Sigmoid colon (tissue), 6 donors: ENCODE measurements at regions not wholly inside any gene's neighbourhood (a gene's known extent, or its start where the extent isn't known, plus 50 kb on each side); places are given as distances from the start of the nearest gene placed in this dataset.

Experiments
- DNase-seq: peaks from one replicate; pipeline ENCODE4 v3.0.0-alpha.2; 2019
- H3K27ac ChIP-seq, 4 donors: fragments of 200-600 bp; sonication (generic); one replicate each; pipeline ENCODE4 v1.5.1; 2016 to 2019; ENCODE audit warnings: mild to moderate bottlenecking in 1 of 4
- H3K27me3 ChIP-seq, 3 donors: fragments of 200-600 bp; sonication (generic); one replicate each; pipeline ENCODE4 v1.5.1; 2019; ENCODE audit warnings: mild to moderate bottlenecking in 1 of 3
- H3K36me3 ChIP-seq, 4 donors: fragments of 200-600 bp; sonication (generic); one replicate each; pipeline ENCODE4 v1.5.1; 2016 to 2019
- H3K4me1 ChIP-seq, 4 donors: fragments of 200-600 bp; sonication (generic); one replicate each; pipeline ENCODE4 v1.5.1; 2017 to 2019
- H3K4me3 ChIP-seq, 4 donors: fragments of 200-600 bp; sonication (generic); one replicate each; pipeline ENCODE4 v1.5.1; 2017 to 2019; ENCODE audit warnings: mild to moderate bottlenecking in 2 of 4, moderate library complexity in 1 of 4
- H3K9me3 ChIP-seq, 4 donors: fragments of 200-600 bp in 3 of 4; sonication (generic) in 3 of 4; one replicate each; pipeline versions ENCODE4 v1.5.1 to v1.6.1; 2013 to 2019
- EP300 ChIP-seq, 4 donors: sonication (generic); formaldehyde crosslinking; IDR thresholded peaks; one replicate each; pipeline ENCODE4 v1.6.1; 2017; ENCODE audit warnings: antibody characterized with exemption in 4 of 4
- POLR2A ChIP-seq, 2 donors: fragments of 450-650 bp; IDR thresholded peaks; one replicate each; pipeline ENCODE4 v1.6.1; 2016; ENCODE audit warnings: antibody characterized with exemption in 2 of 2, mild to moderate bottlenecking in 2 of 2, moderate library complexity in 2 of 2
- POLR2AphosphoS5 ChIP-seq, 4 donors: sonication (generic); formaldehyde crosslinking; IDR thresholded peaks; one replicate each; pipeline ENCODE4 v1.6.1; 2017; ENCODE audit warnings: antibody characterized with exemption in 4 of 4
- WGBS, 2 donors: extraction: QIAGEN DNeasy Blood & Tissue Kit; methylation state at CpG; one replicate each; pipeline ENCODE4 v1.1.7; 2013; 5-methylcytosine and 5-hydroxymethylcytosine counted together
- intact Hi-C: fragments of 100-400 bp; cut with DNase I; formaldehyde crosslinking; loops from one replicate; pipeline ENCODE4 v1.15.1; 2023
- TF ChIP-seq, protein P1 (sequence below), 4 experiments: fragments of 450-650 bp in 3 of 4; fragments of 200-600 bp in 1 of 4; IDR thresholded peaks; one replicate each; pipeline ENCODE4 v1.5.1; 2016 to 2019; ENCODE audit warnings: antibody characterized with exemption in 4 of 4, mild to moderate bottlenecking in 3 of 4, moderate library complexity in 2 of 4
- donor health status: healthy with polysubstance abuse.
- donor health status: healthy.

DNA sequence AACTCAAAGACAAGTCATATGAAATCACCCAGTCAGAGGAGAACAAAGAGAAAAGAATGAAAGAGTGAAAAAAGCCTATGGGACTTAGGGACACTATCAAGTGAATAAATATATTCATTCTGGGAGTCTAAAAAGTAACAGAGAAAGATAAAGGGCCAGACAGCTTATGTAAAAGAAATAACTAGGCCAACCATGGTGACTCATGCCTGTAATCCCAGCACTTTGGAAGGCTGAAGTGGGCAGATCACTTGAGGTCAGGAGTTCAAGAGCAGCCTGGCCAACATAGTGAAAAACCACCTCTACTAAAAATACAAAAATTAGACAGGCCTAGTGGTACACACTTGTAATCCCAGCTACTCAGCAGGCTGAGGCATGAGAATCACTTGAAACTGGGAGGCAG is 154.7 kb upstream of the TMEM106B start:
- H3K9me3 ChIP-seq: peaks cover 0 to 3% (median under 1%) of the 10 kb centered on the region in 4 donors
- no peaks in the 10 kb centered on the region for H3K27me3 ChIP-seq
- no peaks in the 10 kb centered on the region for H3K4me1 ChIP-seq
- H3K27ac ChIP-seq: no peak overlapping the region
- no peaks in the 10 kb centered on the region for H3K36me3 ChIP-seq
- no peak overlapping the region for H3K4me3 ChIP-seq
- intact Hi-C loops: no loop called here
- TF ChIP-seq EP300 (IDR thresholded peaks at IDR 0.05): no peak
- TF ChIP-seq, protein P1, sequence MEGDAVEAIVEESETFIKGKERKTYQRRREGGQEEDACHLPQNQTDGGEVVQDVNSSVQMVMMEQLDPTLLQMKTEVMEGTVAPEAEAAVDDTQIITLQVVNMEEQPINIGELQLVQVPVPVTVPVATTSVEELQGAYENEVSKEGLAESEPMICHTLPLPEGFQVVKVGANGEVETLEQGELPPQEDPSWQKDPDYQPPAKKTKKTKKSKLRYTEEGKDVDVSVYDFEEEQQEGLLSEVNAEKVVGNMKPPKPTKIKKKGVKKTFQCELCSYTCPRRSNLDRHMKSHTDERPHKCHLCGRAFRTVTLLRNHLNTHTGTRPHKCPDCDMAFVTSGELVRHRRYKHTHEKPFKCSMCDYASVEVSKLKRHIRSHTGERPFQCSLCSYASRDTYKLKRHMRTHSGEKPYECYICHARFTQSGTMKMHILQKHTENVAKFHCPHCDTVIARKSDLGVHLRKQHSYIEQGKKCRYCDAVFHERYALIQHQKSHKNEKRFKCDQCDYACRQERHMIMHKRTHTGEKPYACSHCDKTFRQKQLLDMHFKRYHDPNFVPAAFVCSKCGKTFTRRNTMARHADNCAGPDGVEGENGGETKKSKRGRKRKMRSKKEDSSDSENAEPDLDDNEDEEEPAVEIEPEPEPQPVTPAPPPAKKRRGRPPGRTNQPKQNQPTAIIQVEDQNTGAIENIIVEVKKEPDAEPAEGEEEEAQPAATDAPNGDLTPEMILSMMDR (IDR thresholded peaks at IDR 0.05): no peak
- TF ChIP-seq POLR2AphosphoS5 (IDR thresholded peaks at IDR 0.05): no peak
- no peak for TF ChIP-seq POLR2A (IDR thresholded peaks at IDR 0.05)
- no peak for DNase-seq

DNA sequence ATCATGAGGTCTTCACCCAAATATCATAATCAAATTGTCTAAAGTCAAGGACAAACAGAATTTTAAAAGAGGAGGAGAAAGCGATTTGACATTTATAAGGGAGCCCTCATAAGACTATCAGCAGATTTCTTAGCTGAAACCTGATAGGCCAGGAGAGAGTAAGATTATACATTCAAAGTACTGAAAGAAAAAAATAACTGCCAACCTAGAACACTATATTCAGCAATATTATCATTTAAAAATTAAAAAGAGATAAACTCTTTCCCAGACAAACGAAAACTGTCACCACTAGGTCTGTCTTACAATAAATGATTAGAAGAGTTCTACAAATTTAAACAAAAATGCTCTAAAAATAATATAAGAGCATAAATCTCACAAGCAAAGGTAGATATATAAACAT is 154.1 kb upstream of the TMEM106B start:
- WGBS, 2 donors: 82 to 90% methylated on average over 2 of the region's 2 CpGs
- H3K4me1 ChIP-seq: no peaks in the 10 kb centered on the region
- no peak for TF ChIP-seq POLR2A (IDR thresholded peaks at IDR 0.05)
- no peak for TF ChIP-seq POLR2AphosphoS5 (IDR thresholded peaks at IDR 0.05)
- TF ChIP-seq EP300 (IDR thresholded peaks at IDR 0.05): no peak
- TF ChIP-seq, protein P1 (IDR thresholded peaks at IDR 0.05): no peak
- H3K27ac ChIP-seq: no peak overlapping the region
- no peak overlapping the region for H3K4me3 ChIP-seq
- peaks cover 0 to 3% (median under 1%) of the 10 kb centered on the region in 4 donors for H3K9me3 ChIP-seq
- H3K36me3 ChIP-seq: no peaks in the 10 kb centered on the region
- H3K27me3 ChIP-seq: no peaks in the 10 kb centered on the region
- no peak for DNase-seq
- intact Hi-C loops: no loop called here

DNA sequence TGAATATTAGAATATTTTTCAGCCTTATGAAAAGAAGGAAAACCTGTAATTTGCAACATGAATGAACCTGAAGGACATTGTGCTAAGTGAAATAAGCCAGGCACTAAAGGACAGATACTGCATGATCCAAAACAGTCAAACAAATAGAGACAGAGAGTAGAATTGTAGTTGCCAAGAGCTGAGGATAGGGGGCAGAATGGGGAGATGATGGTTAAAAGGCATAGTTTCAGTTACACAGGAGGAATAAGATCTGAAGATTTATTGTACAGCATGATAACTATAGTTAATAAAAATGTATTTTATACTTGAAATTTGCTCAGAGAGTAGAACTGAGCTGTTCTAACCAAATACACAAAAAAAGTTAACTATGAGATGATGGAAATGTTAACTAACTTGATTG is 149.0 kb upstream of the TMEM106B start:
- peaks cover 0 to 3% (median under 1%) of the 10 kb centered on the region in 4 donors for H3K9me3 ChIP-seq
- TF ChIP-seq POLR2AphosphoS5 (IDR thresholded peaks at IDR 0.05): no peak
- TF ChIP-seq, protein P1 (IDR thresholded peaks at IDR 0.05): peak in 1 of 4 experiments; percentile 12
- no peak overlapping the region for H3K27ac ChIP-seq
- no peak overlapping the region for H3K4me3 ChIP-seq
- DNase-seq: no peak
- intact Hi-C loops: loop anchor here (10.0 kb wide), 1 partner anchor 433 kb away; no protein-coding TSS in a partner anchor
- no peaks in the 10 kb centered on the region for H3K4me1 ChIP-seq
- no peaks in the 10 kb centered on the region for H3K36me3 ChIP-seq
- H3K27me3 ChIP-seq: no peaks in the 10 kb centered on the region

DNA sequence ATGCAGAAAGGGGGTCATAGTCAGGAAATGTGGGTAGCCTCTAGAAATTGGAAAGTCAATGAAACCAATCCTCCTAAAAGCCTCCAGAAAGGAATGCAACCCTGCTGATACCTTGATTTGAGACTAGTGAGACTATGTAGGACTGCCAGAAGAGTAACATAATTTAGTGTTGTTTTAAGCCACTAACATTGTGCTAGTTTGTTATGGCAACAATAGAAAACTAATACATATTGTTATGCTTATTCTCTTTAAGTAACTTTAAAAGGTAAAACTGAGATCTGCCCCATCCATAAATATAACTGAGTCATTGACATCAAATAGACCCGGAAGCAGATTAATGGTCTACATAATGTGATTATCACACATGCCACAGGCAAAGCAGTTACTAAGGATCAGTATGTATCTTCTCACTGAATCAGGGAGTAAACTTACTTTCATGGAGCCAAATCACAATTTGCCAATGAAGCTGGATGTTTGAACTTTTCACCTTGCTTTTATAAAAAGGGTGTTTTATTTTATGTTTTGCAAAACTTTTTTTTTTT is 146.4 kb upstream of the TMEM106B start:
- intact Hi-C loops: loop anchor here (10.0 kb wide), 1 partner anchor 430 kb away; no protein-coding TSS in a partner anchor
- Histone ChIP-seq H3K36me3 (no peaks in the 10 kb centered on the region), H3K4me3 (no peak overlapping the region), H3K4me1 (no peaks in the 10 kb centered on the region), H3K9me3 (no peaks in the 10 kb centered on the region), H3K27ac (no peak overlapping the region), H3K27me3 (no peaks in the 10 kb centered on the region)
- TF ChIP-seq POLR2AphosphoS5 (IDR thresholded peaks at IDR 0.05) (no peak), POLR2A (IDR thresholded peaks at IDR 0.05) (no peak), EP300 (IDR thresholded peaks at IDR 0.05) (no peak)
- TF ChIP-seq, protein P1 (IDR thresholded peaks at IDR 0.05): no peak
- WGBS, 2 donors: 41 to 69% methylated on average over 1 of the region's 1 CpG
- DNase-seq: no peak

DNA sequence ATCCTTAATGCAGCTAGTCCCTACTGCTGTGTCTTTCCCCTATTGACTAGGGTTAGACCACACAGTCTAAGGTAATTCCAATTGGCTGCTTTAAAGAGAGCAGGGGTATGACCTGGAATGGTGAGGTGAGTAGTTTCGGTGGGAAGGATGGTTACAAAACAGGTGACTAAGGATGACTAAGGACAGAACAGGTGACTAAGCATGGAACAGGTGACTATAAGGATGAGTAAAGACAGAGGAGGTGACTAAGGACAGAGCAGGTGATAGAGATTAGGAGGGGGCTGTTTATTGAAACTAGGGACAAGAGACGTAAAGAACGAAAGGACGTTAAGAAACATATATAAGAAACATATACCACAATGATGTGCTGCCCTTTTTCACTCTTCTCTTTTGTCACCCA is 145.1 kb upstream of the TMEM106B start:
- WGBS, 2 donors: 67 to 87% methylated on average over 4 of the region's 4 CpGs
- TF ChIP-seq POLR2AphosphoS5 (IDR thresholded peaks at IDR 0.05) (no peak), POLR2A (IDR thresholded peaks at IDR 0.05) (no peak), EP300 (IDR thresholded peaks at IDR 0.05) (no peak)
- TF ChIP-seq, protein P1 (IDR thresholded peaks at IDR 0.05): no peak
- no peaks in the 10 kb centered on the region for H3K4me1 ChIP-seq
- no peak overlapping the region for H3K4me3 ChIP-seq
- intact Hi-C loops: loop anchor here (10.0 kb wide), 1 partner anchor 429 kb away; no protein-coding TSS in a partner anchor
- no peaks in the 10 kb centered on the region for H3K9me3 ChIP-seq
- H3K36me3 ChIP-seq: no peaks in the 10 kb centered on the region
- no peak overlapping the region for H3K27ac ChIP-seq
- DNase-seq: no peak
- H3K27me3 ChIP-seq: no peaks in the 10 kb centered on the region
